ENCODE measurements at regions not wholly inside any gene's neighbourhood (a gene's known extent, or its start where the extent isn't known, plus 50 kb on each side); places are given as distances from the start of the nearest gene placed in this dataset.

DNA sequence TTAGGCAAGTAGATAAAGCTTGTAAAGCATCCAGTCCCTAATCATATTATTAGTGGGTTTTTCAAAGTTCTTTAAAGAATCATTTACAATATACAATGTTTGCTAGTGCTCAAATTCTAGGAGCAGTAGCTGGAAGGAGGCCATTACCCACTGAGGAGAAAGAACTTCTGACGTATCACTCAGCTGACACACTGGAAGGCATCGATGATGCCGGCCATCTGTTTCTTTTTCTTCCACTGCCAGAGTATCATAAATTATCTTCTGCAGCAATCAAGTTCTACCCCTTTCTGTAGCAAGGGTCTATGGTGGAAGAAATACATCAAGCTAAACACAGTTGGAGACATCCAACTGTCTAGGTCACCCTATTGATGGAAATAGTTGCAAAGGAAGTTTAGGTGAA, 243.2 kb upstream of the LRRN1 start:
- TF ChIP-seq ZNF384 (IDR thresholded peaks at IDR 0.05) = no peak
- TF ChIP-seq FOXM1 (IDR thresholded peaks at IDR 0.05; ENCODE audit: borderline replicate concordance) = no peak
- no peak for TF ChIP-seq BHLHE40 (IDR thresholded peaks at IDR 0.05; ENCODE audit: borderline replicate concordance)
- TF ChIP-seq FOXK2 (IDR thresholded peaks at IDR 0.05) = no peak
- TF ChIP-seq L3MBTL2 (conservative IDR thresholded peaks at IDR 0.05) = no peak
- TF ChIP-seq NFRKB (IDR thresholded peaks at IDR 0.05) = no peak
- TF ChIP-seq SP1 (IDR thresholded peaks at IDR 0.05) = no peak
- TF ChIP-seq CTBP1 (IDR thresholded peaks at IDR 0.05; ENCODE audit: borderline replicate concordance) = no peak
- TF ChIP-seq HDGF (IDR thresholded peaks at IDR 0.05; ENCODE audit: borderline replicate concordance) = no peak
- TF ChIP-seq SUZ12 (IDR thresholded peaks at IDR 0.05) = no peak
- TF ChIP-seq TARDBP (IDR thresholded peaks at IDR 0.05) = no peak
- TF ChIP-seq ELF4 (IDR thresholded peaks at IDR 0.05) = no peak
